ENCODE measurements at regions not wholly inside any gene's neighbourhood (a gene's known extent, or its start where the extent isn't known, plus 50 kb on each side); places are given as distances from the start of the nearest gene placed in this dataset.

DNA sequence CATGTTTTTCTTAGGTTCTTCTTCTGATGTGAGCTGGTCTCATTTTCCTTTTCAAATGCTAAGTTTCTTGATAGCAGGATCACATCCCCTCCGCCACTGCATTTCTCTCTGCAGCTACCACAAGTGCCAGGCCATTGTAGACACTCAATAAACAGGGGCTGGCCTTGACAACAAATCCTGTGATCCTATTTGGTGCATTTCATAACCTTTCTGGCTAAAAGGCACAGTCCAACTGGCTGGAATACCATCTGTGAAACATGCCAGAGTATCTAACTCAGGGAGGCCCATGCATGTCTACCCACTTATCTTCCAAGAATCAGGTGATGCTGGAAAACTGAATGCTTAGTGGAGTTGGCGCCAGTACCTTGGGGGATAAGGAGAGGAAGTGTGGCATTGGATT is 85.2 kb upstream of the NR2F2 start (continued):
- no peak for TF ChIP-seq TBP (IDR thresholded peaks at IDR 0.05; ENCODE audit: low read depth, low read length)
- TF ChIP-seq TCF12 (IDR thresholded peaks at IDR 0.05; ENCODE audit: low read depth, low read length), result no peak
- TF ChIP-seq MAFK (IDR thresholded peaks at IDR 0.05; ENCODE audit: low read depth, low read length), result no peak
- TF ChIP-seq, protein P1, sequence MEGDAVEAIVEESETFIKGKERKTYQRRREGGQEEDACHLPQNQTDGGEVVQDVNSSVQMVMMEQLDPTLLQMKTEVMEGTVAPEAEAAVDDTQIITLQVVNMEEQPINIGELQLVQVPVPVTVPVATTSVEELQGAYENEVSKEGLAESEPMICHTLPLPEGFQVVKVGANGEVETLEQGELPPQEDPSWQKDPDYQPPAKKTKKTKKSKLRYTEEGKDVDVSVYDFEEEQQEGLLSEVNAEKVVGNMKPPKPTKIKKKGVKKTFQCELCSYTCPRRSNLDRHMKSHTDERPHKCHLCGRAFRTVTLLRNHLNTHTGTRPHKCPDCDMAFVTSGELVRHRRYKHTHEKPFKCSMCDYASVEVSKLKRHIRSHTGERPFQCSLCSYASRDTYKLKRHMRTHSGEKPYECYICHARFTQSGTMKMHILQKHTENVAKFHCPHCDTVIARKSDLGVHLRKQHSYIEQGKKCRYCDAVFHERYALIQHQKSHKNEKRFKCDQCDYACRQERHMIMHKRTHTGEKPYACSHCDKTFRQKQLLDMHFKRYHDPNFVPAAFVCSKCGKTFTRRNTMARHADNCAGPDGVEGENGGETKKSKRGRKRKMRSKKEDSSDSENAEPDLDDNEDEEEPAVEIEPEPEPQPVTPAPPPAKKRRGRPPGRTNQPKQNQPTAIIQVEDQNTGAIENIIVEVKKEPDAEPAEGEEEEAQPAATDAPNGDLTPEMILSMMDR (IDR thresholded peaks at IDR 0.05; ENCODE audit: control extremely low read depth in 1 of 3, insufficient read depth in 1 of 3, low read depth in 1 of 3, low read length in 3 of 3), result no peak
- no peak for TF ChIP-seq SP1 (IDR thresholded peaks at IDR 0.05; ENCODE audit: low read depth, low read length)

Measured in H1 (cell line).